Fibroblast of lung (primary cell): ENCODE measurements at regions not wholly inside any gene's neighbourhood (a gene's known extent, or its start where the extent isn't known, plus 50 kb on each side); places are given as distances from the start of the nearest gene placed in this dataset.

Experiments
- DNase-seq, 2 donors: peaks; one replicate each; pipeline versions ENCODE4 v3.0.0 to v3.0.0-alpha.2; 2010; ENCODE audit warnings: low read depth in 2 of 2
- H2AFZ ChIP-seq: 2 replicates; pipeline ENCODE4 v1.5.1; 2012; ENCODE audit warnings: low read length, control low read depth, inconsistent platforms
- H3K27ac ChIP-seq: 2 replicates; pipeline ENCODE4 v1.5.1; 2011; ENCODE audit warnings: low read length, control low read depth; ENCODE audit not compliant: insufficient read depth
- H3K27me3 ChIP-seq: 2 replicates; pipeline ENCODE4 v1.5.1; 2011; ENCODE audit warnings: mild to moderate bottlenecking, low read length; ENCODE audit not compliant: control insufficient read depth, insufficient read depth
- H3K36me3 ChIP-seq: 2 replicates; pipeline ENCODE4 v1.5.1; 2011; ENCODE audit warnings: low read length; ENCODE audit not compliant: control insufficient read depth, insufficient read depth
- H3K4me1 ChIP-seq: 2 replicates; pipeline ENCODE4 v1.5.1; 2011; ENCODE audit warnings: low read length; ENCODE audit not compliant: control insufficient read depth, insufficient read depth; ENCODE audit errors: extremely low read depth
- H3K4me2 ChIP-seq: 2 replicates; pipeline ENCODE4 v1.5.1; 2011; ENCODE audit warnings: low read length, control low read depth; ENCODE audit not compliant: insufficient read depth; ENCODE audit errors: extremely low read depth
- H3K4me3 ChIP-seq, 4 experiments: fragments of 200-600 bp in 1 of 4; sonication (generic) in 1 of 4; replicated peaks in 1 of 4; 2 replicates each; pipeline ENCODE4 v1.5.1; 2011 to 2016; ENCODE audit warnings: low read length in 4 of 4, low read depth in 3 of 4, mild to moderate bottlenecking in 3 of 4, control low read depth in 2 of 4, inconsistent platforms in 1 of 4, mixed read lengths in 1 of 4; ENCODE audit not compliant: insufficient read depth in 1 of 4; ENCODE audit errors: control extremely low read depth in 1 of 4
- H3K79me2 ChIP-seq: 2 replicates; pipeline ENCODE4 v1.5.1; 2012; ENCODE audit warnings: mild to moderate bottlenecking, low read length, inconsistent platforms; ENCODE audit not compliant: control insufficient read depth, insufficient read depth
- H3K9ac ChIP-seq: 2 replicates; pipeline ENCODE4 v1.5.1; 2011; ENCODE audit warnings: mild to moderate bottlenecking, low read length, control low read depth; ENCODE audit not compliant: insufficient read depth
- H3K9me3 ChIP-seq: 2 replicates; pipeline ENCODE4 v1.5.1; 2012; ENCODE audit warnings: low read depth, low read length; ENCODE audit not compliant: control insufficient read depth, insufficient read depth
- H4K20me1 ChIP-seq: 2 replicates; pipeline ENCODE4 v1.5.1; 2011; ENCODE audit warnings: low read length; ENCODE audit not compliant: control insufficient read depth, insufficient read depth; ENCODE audit errors: extremely low read depth
- CTCF ChIP-seq, 2 donors: IDR thresholded peaks in 1 of 2; conservative IDR thresholded peaks in 1 of 2; 1 replicate in 1 of 2; 2 replicates in 1 of 2; pipeline ENCODE4 v1.5.1; 2011 to 2012; ENCODE audit warnings: low read length in 2 of 2, control low read depth in 1 of 2, inconsistent platforms in 1 of 2, low read depth in 1 of 2, mild to moderate bottlenecking in 1 of 2
- EZH2 ChIP-seq: IDR thresholded peaks from 2 replicates; pipeline ENCODE4 v1.5.1; 2012; ENCODE audit warnings: low read length, control low read depth, mild to moderate bottlenecking; ENCODE audit errors: missing control alignments

GRCh38 chr22:26744892-26745808 lies 87.8 kb downstream of the MIAT start:
- Histone ChIP-seq H4K20me1 (no peaks in the 10 kb centered on the region), H3K27me3 (no peaks in the 10 kb centered on the region), H3K4me1 (no peaks in the 10 kb centered on the region), H3K27ac (no peak overlapping the region), H3K79me2 (no peaks in the 10 kb centered on the region), H3K4me3 (no peak overlapping the region), H3K36me3 (no peaks in the 10 kb centered on the region), H3K9ac (no peak overlapping the region), H3K4me2 (no peak overlapping the region), H2AFZ (no peak overlapping the region), H3K9me3 (no peaks in the 10 kb centered on the region)
- TF ChIP-seq CTCF (conservative IDR thresholded peaks at IDR 0.05 in 1 of 2, IDR thresholded peaks at IDR 0.05 in 1 of 2; ENCODE audit: low read depth in 1 of 2, low read length in 2 of 2): no peak
- no peak for TF ChIP-seq EZH2
- no peak for DNase-seq

- Histone ChIP-seq H3K9ac (no peak overlapping the region), H3K4me1 (no peaks in the 10 kb centered on the region), H3K27ac (no peak overlapping the region), H3K27me3 (no peaks in the 10 kb centered on the region), H3K79me2 (no peaks in the 10 kb centered on the region), H2AFZ (no peak overlapping the region), H3K36me3 (no peaks in the 10 kb centered on the region), H3K4me2 (no peak overlapping the region), H3K9me3 (no peaks in the 10 kb centered on the region), H3K4me3 (no peak overlapping the region), H4K20me1 (no peaks in the 10 kb centered on the region)
- no peak for DNase-seq
- TF ChIP-seq EZH2: no peak
- TF ChIP-seq CTCF (conservative IDR thresholded peaks at IDR 0.05 in 1 of 2, IDR thresholded peaks at IDR 0.05 in 1 of 2; ENCODE audit: low read depth in 1 of 2, low read length in 2 of 2): no peak
Observed at GRCh38 chr22:26746311-26746710, 88.9 kb downstream of the MIAT start.

GRCh38 chr22:26748845-26749244 lies 91.5 kb downstream of the MIAT start:
- H3K4me2 ChIP-seq: no peak overlapping the region
- H2AFZ ChIP-seq: no peak overlapping the region
- no peak for DNase-seq
- H3K27me3 ChIP-seq: no peaks in the 10 kb centered on the region
- H3K27ac ChIP-seq: no peak overlapping the region
- TF ChIP-seq EZH2: no peak
- TF ChIP-seq CTCF (conservative IDR thresholded peaks at IDR 0.05 in 1 of 2, IDR thresholded peaks at IDR 0.05 in 1 of 2; ENCODE audit: low read depth in 1 of 2, low read length in 2 of 2): no peak
- no peaks in the 10 kb centered on the region for H3K4me1 ChIP-seq
- no peaks in the 10 kb centered on the region for H3K9me3 ChIP-seq
- H3K79me2 ChIP-seq: no peaks in the 10 kb centered on the region
- H4K20me1 ChIP-seq: no peaks in the 10 kb centered on the region
- no peak overlapping the region for H3K4me3 ChIP-seq
- no peaks in the 10 kb centered on the region for H3K36me3 ChIP-seq
- H3K9ac ChIP-seq: no peak overlapping the region
